H1 (cell line): ENCODE measurements at regions not wholly inside any gene's neighbourhood (a gene's known extent, or its start where the extent isn't known, plus 50 kb on each side); places are given as distances from the start of the nearest gene placed in this dataset.

Experiments used
- CTCF ChIA-PET: fragments of 300-600 bp; sonication (Branson Sonifier 250); formaldehyde crosslinking; loops from one replicate; lab custom pipeline; 2021; ENCODE audit not compliant: partially characterized antibody; lab: Charles Lee
- POLR2A ChIA-PET: fragments of 300-600 bp; sonication (Branson Sonifier 250); formaldehyde crosslinking; loops from one replicate; lab custom pipeline; 2021; ENCODE audit warnings: inconsistent platforms; ENCODE audit not compliant: partially characterized antibody; lab: Charles Lee
- DNase-seq, 2 experiments: peaks; one replicate each; pipeline versions ENCODE4 v3.0.0 to v3.0.0-alpha.2; 2010 to 2022; ENCODE audit warnings: low spot score in 2 of 2, low read depth in 1 of 2, mixed read lengths in 1 of 2
- FAIRE-seq: peaks from 2 replicates; lab custom pipeline; 2011; peaks lifted over from hg19 to GRCh38; lab: Jason Lieb, UNC
- H2AFZ ChIP-seq: 2 replicates; pipeline ENCODE4 v1.8.1; 2012; ENCODE audit warnings: low read length, inconsistent platforms
- H2AK5ac ChIP-seq: 2 replicates; pipeline ENCODE4 v1.6.1; 2013; ENCODE audit warnings: low read depth, low read length
- H2BK120ac ChIP-seq: replicated peaks from 2 replicates; pipeline ENCODE3; 2013; ENCODE audit warnings: low read depth, low read length, inconsistent platforms
- H2BK12ac ChIP-seq: 2 replicates; pipeline ENCODE4 v1.6.1; 2013; ENCODE audit warnings: low read depth, low read length
- H2BK15ac ChIP-seq: 2 replicates; pipeline ENCODE4 v1.6.1; 2013; ENCODE audit warnings: low read length
- H2BK20ac ChIP-seq: 2 replicates; pipeline ENCODE4 v1.6.1; 2013; ENCODE audit warnings: low read length
- H2BK5ac ChIP-seq: 2 replicates; pipeline ENCODE4 v1.6.1; 2013; ENCODE audit warnings: low read depth, low read length
- H3K14ac ChIP-seq: 2 replicates; pipeline ENCODE4 v1.6.1; 2013; ENCODE audit warnings: inconsistent platforms; ENCODE audit not compliant: insufficient read length
- H3K18ac ChIP-seq: 2 replicates; pipeline ENCODE4 v1.6.1; 2013; ENCODE audit warnings: low read length; ENCODE audit errors: extremely low read depth
- H3K23ac ChIP-seq: 2 replicates; pipeline ENCODE4 v1.6.1; 2013; ENCODE audit warnings: inconsistent platforms; ENCODE audit not compliant: insufficient read length
- H3K23me2 ChIP-seq: 2 replicates; pipeline ENCODE4 v1.6.1; 2013; ENCODE audit warnings: low read depth, low read length
- H3K27ac ChIP-seq: 2 replicates; pipeline ENCODE4 v1.6.1; 2011; ENCODE audit warnings: low read depth, low read length, inconsistent platforms
- H3K27me3 ChIP-seq, 4 experiments: replicated peaks in 1 of 4; 1 replicate in 1 of 4; 2 replicates in 3 of 4; pipeline versions ENCODE4 v1.6.1 to v1.8.1; 2011 to 2013; ENCODE audit warnings: low read length in 3 of 4, mild to moderate bottlenecking in 3 of 4, inconsistent platforms in 2 of 4, mixed read lengths in 2 of 4, moderate library complexity in 1 of 4; ENCODE audit not compliant: control insufficient read depth in 3 of 4, insufficient read depth in 3 of 4; ENCODE audit errors: extremely low read depth in 1 of 4
- H3K36me3 ChIP-seq, 4 experiments: 2 replicates each; pipeline versions ENCODE4 v1.6.1 to v1.8.1; 2011 to 2013; ENCODE audit warnings: mild to moderate bottlenecking in 4 of 4, low read length in 3 of 4, moderate library complexity in 2 of 4, control low read depth in 1 of 4, inconsistent platforms in 1 of 4; ENCODE audit not compliant: insufficient read depth in 4 of 4, control insufficient read depth in 2 of 4
- H3K4ac ChIP-seq: replicated peaks from 2 replicates; pipeline ENCODE3; 2013; ENCODE audit warnings: low read length, low read depth, mixed read lengths, inconsistent platforms; ENCODE audit not compliant: insufficient read length
- H3K4me1 ChIP-seq, 4 experiments: replicated peaks in 1 of 4; 1 replicate in 1 of 4; 2 replicates in 3 of 4; pipeline versions ENCODE4 v1.6.1 to v1.8.1; 2011 to 2013; ENCODE audit warnings: low read length in 3 of 4, inconsistent platforms in 2 of 4, mixed read lengths in 1 of 4; ENCODE audit not compliant: insufficient read depth in 4 of 4, control insufficient read depth in 3 of 4
- H3K4me2 ChIP-seq, 2 experiments: 2 replicates each; pipeline versions ENCODE4 v1.6.1 to v1.8.1; 2011 to 2013; ENCODE audit warnings: low read depth in 2 of 2, low read length in 2 of 2, control low read depth in 1 of 2, inconsistent platforms in 1 of 2, mild to moderate bottlenecking in 1 of 2; ENCODE audit not compliant: insufficient read depth in 1 of 2
- H3K4me3 ChIP-seq, 4 experiments: fragments of 200-600, 300-600 bp in 1 of 4; sonication (generic), shearing (Covaris generic), sonication (Bioruptor Twin) in 1 of 4; 2 replicates each; pipeline versions ENCODE4 v1.5.1 to v1.8.1; 2011 to 2016; ENCODE audit warnings: low read length in 4 of 4, low read depth in 3 of 4, control low read depth in 2 of 4, inconsistent platforms in 2 of 4, mild to moderate bottlenecking in 2 of 4, mixed read lengths in 1 of 4, moderate library complexity in 1 of 4; ENCODE audit not compliant: insufficient read depth in 2 of 4; ENCODE audit errors: extremely low read depth in 1 of 4
- H3K56ac ChIP-seq: replicated peaks from 2 replicates; pipeline ENCODE3; 2013; ENCODE audit warnings: low read depth, mild to moderate bottlenecking, mixed read lengths, low read length, inconsistent platforms; ENCODE audit not compliant: insufficient read length
- H3K79me1 ChIP-seq: 2 replicates; pipeline ENCODE4 v1.6.1; 2013; ENCODE audit warnings: low read depth, low read length, control low read depth
- H3K79me2 ChIP-seq, 2 experiments: 2 replicates each; pipeline versions ENCODE4 v1.6.1 to v1.8.1; 2012 to 2013; ENCODE audit warnings: low read length in 2 of 2, mild to moderate bottlenecking in 2 of 2, inconsistent platforms in 1 of 2; ENCODE audit not compliant: insufficient read depth in 2 of 2, control insufficient read depth in 1 of 2
- H3K9ac ChIP-seq, 4 experiments: replicated peaks in 1 of 4; 1 replicate in 1 of 4; 2 replicates in 3 of 4; pipeline versions ENCODE4 v1.6.1 to v1.8.1; 2011 to 2013; ENCODE audit warnings: low read depth in 3 of 4, low read length in 3 of 4, control low read depth in 2 of 4, mild to moderate bottlenecking in 2 of 4, moderate library complexity in 2 of 4, inconsistent platforms in 1 of 4; ENCODE audit errors: extremely low read depth in 1 of 4
- H3K9me3 ChIP-seq, 2 experiments: 2 replicates each; pipeline versions ENCODE4 v1.6.1 to v1.8.1; 2012 to 2013; ENCODE audit warnings: mild to moderate bottlenecking in 2 of 2, moderate library complexity in 2 of 2, control low read depth in 1 of 2, inconsistent platforms in 1 of 2, low read depth in 1 of 2, low read length in 1 of 2, mixed read lengths in 1 of 2; ENCODE audit not compliant: insufficient read depth in 2 of 2
- H4K20me1 ChIP-seq, 2 experiments: replicated peaks in 1 of 2; 2 replicates each; pipeline versions ENCODE3 to v1.8.1; 2011 to 2013; ENCODE audit warnings: inconsistent platforms in 2 of 2, low read length in 2 of 2, mild to moderate bottlenecking in 1 of 2; ENCODE audit not compliant: insufficient read depth in 2 of 2, control insufficient read depth in 1 of 2
- H4K5ac ChIP-seq: 2 replicates; pipeline ENCODE4 v1.6.1; 2013; ENCODE audit warnings: low read length, low read depth, mixed read lengths, inconsistent platforms; ENCODE audit not compliant: insufficient read length
- H4K8ac ChIP-seq: 2 replicates; pipeline ENCODE4 v1.8.0; 2013; ENCODE audit warnings: mild to moderate bottlenecking, moderate library complexity, low read length, inconsistent platforms; ENCODE audit not compliant: insufficient read depth; ENCODE audit errors: extremely low read depth
- H4K91ac ChIP-seq: replicated peaks from 2 replicates; pipeline ENCODE3; 2013; ENCODE audit warnings: low read length, mixed read lengths, inconsistent platforms; ENCODE audit not compliant: insufficient read length
- HDAC2 ChIP-seq, 2 experiments: fragments of 300-600 bp in 1 of 2; sonication (generic) in 1 of 2; IDR thresholded peaks; 2 replicates each; pipeline ENCODE4 v1.6.1; 2011 to 2012; ENCODE audit warnings: low read depth in 2 of 2, low read length in 2 of 2, mild to moderate bottlenecking in 2 of 2, moderate library complexity in 2 of 2, borderline replicate concordance in 1 of 2, inconsistent platforms in 1 of 2

DNA sequence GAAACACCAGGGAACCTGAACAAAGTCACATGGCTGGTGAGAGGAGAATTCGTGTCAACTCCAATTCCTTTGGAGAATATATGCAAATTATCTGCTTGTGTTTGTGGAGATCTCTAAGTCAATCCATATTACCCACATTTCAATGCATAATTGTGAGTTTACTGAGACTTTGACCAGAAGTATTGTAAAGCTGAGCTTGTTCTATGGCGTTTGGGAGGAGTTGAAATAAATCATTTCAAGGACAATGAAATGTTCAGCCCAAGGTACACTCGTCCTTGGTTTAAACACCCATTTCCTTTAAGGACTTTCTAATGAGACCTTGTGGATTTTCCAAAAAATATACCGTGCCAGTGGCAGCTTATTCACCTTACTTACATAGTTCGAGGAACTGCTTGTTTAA is 186.6 kb upstream of the HDAC9 start (continued):
- TF ChIP-seq HDAC2 (IDR thresholded peaks at IDR 0.05; ENCODE audit: borderline replicate concordance in 1 of 2, low read depth in 2 of 2, low read length in 2 of 2) = no peak

DNA sequence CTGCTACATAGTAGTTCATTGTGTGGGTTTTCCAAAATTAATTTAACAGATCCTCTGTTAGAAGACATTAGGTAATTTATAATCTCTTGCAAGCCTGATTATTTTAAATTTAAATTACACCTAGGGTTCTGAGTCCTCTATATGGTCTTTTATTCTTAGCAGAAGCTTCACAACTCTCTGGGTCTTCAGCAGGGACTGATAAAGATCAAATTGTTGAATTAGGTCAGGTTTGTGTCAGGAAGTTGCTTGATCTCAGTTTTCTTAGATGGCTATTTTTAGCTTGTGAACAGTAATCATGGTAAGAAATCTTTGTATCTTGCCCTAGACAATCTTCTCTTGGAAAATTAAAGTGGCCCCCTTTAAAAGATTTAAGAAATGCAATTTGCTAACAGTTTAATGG is 183.1 kb upstream of the HDAC9 start:
- Histone ChIP-seq H3K56ac (no peak overlapping the region), H4K91ac (no peak overlapping the region), H4K5ac (no peak overlapping the region), H3K36me3 (no peaks in the 10 kb centered on the region), H2BK12ac (no peak overlapping the region), H2AK5ac (no peak overlapping the region), H2BK5ac (no peak overlapping the region), H2BK120ac (no peak overlapping the region), H3K27me3 (no peaks in the 10 kb centered on the region), H3K18ac (no peak overlapping the region), H2BK15ac (no peak overlapping the region), H3K9ac (no peak overlapping the region), H4K8ac (no peak overlapping the region), H3K4ac (no peak overlapping the region), H3K23me2 (no peaks in the 10 kb centered on the region), H3K27ac (no peak overlapping the region), H3K4me2 (no peak overlapping the region), H3K23ac (no peak overlapping the region), H3K14ac (no peak overlapping the region), H3K79me1 (no peaks in the 10 kb centered on the region), H4K20me1 (no peaks in the 10 kb centered on the region), H3K79me2 (no peaks in the 10 kb centered on the region), H2BK20ac (no peak overlapping the region), H3K4me1 (peaks cover 0 to under 1% (median 0%) of the 10 kb centered on the region in 4 experiments; a peak in 1 of 7 replicates), H3K4me3 (no peak overlapping the region), H2AFZ (no peak overlapping the region), H3K9me3 (no peaks in the 10 kb centered on the region)
- POLR2A ChIA-PET = no interaction called here
- FAIRE-seq (no peak), DNase-seq (no peak)
- CTCF ChIA-PET = no interaction called here
